GM12892 (cell line): ENCODE measurements at regions not wholly inside any gene's neighbourhood (a gene's known extent, or its start where the extent isn't known, plus 50 kb on each side); places are given as distances from the start of the nearest gene placed in this dataset.

Experiments used
- POLR2A ChIP-seq: IDR thresholded peaks from 2 replicates; pipeline ENCODE4 v1.6.1; 2011; ENCODE audit warnings: low read depth, low read length, control low read depth
- POLR2AphosphoS5 ChIP-seq: IDR thresholded peaks from 2 replicates; pipeline ENCODE4 v1.6.1; 2011; ENCODE audit warnings: low read depth, low read length, control low read depth
- TAF1 ChIP-seq: IDR thresholded peaks from 2 replicates; pipeline ENCODE4 v1.6.1; 2011; ENCODE audit warnings: low read depth, mild to moderate bottlenecking, control low read depth, low read length, borderline replicate concordance

GRCh38 chr6:115618256-115618655 is 442.4 kb downstream of the FRK start:
- no peak for TF ChIP-seq POLR2AphosphoS5
- TF ChIP-seq POLR2A, result no peak
- no peak for TF ChIP-seq TAF1
